ENCODE measurements at regions not wholly inside any gene's neighbourhood (a gene's known extent, or its start where the extent isn't known, plus 50 kb on each side); places are given as distances from the start of the nearest gene placed in this dataset.

- H3K9ac ChIP-seq (ENCODE audit: low read depth, low read length): no peak overlapping the region
- H3K4me3 ChIP-seq (ENCODE audit: low read length): no peak overlapping the region
- no peak overlapping the region for H3K27ac ChIP-seq (ENCODE audit: low read length)
- no peaks in the 10 kb centered on the region for H3K36me3 ChIP-seq (ENCODE audit: insufficient read depth, low read depth, low read length)
- no peaks in the 10 kb centered on the region for H3K4me1 ChIP-seq (ENCODE audit: insufficient read depth, low read length)
- H3K9me3 ChIP-seq (ENCODE audit: insufficient read depth, low read depth, low read length): no peaks in the 10 kb centered on the region
- peaks cover 8% of the 10 kb centered on the region; the same call in 1 of the 2 replicates for H3K27me3 ChIP-seq (ENCODE audit: insufficient read depth, low read length)
Observed at GRCh38 chr1:18535391-18536210, 54.9 kb downstream of the KLHDC7A start.

- Histone ChIP-seq H3K4me3 (ENCODE audit: low read length) (no peak overlapping the region), H3K27ac (ENCODE audit: low read length) (no peak overlapping the region), H3K9ac (ENCODE audit: low read depth, low read length) (no peak overlapping the region), H3K27me3 (ENCODE audit: insufficient read depth, low read length) (peaks cover 8% of the 10 kb centered on the region; the same call in 1 of the 2 replicates), H3K4me1 (ENCODE audit: insufficient read depth, low read length) (no peaks in the 10 kb centered on the region), H3K36me3 (ENCODE audit: insufficient read depth, low read depth, low read length) (no peaks in the 10 kb centered on the region), H3K9me3 (ENCODE audit: insufficient read depth, low read depth, low read length) (no peaks in the 10 kb centered on the region)
Observed at GRCh38 chr1:18536356-18536755, 55.6 kb downstream of the KLHDC7A start.

DNA sequence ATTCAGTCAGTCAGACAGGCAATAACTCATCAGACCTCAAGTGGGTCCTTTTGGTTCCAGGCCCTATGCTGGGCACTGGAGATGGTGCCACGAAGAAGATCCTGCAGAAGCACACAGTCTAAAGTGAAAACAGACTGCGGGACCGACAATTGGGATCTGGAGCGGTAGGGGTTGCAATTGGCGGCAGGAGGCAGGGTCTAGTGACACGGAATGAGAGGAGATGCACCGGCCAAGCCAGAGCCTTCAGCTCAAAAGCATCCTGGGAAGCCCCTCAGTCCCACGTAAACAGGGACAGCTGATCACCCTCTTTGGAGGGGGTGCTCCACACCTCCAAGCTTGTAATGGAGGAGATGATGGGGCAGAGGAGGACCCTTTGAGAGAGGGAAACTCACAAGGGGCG, 56.2 kb downstream of the KLHDC7A start:
- no peaks in the 10 kb centered on the region for H3K9me3 ChIP-seq (ENCODE audit: insufficient read depth, low read depth, low read length)
- no peak overlapping the region for H3K27ac ChIP-seq (ENCODE audit: low read length)
- no peaks in the 10 kb centered on the region for H3K4me1 ChIP-seq (ENCODE audit: insufficient read depth, low read length)
- H3K4me3 ChIP-seq (ENCODE audit: low read length): no peak overlapping the region
- peaks cover 8% of the 10 kb centered on the region; the same call in 1 of the 2 replicates for H3K27me3 ChIP-seq (ENCODE audit: insufficient read depth, low read length)
- no peaks in the 10 kb centered on the region for H3K36me3 ChIP-seq (ENCODE audit: insufficient read depth, low read depth, low read length)
- H3K9ac ChIP-seq (ENCODE audit: low read depth, low read length): no peak overlapping the region

DNA sequence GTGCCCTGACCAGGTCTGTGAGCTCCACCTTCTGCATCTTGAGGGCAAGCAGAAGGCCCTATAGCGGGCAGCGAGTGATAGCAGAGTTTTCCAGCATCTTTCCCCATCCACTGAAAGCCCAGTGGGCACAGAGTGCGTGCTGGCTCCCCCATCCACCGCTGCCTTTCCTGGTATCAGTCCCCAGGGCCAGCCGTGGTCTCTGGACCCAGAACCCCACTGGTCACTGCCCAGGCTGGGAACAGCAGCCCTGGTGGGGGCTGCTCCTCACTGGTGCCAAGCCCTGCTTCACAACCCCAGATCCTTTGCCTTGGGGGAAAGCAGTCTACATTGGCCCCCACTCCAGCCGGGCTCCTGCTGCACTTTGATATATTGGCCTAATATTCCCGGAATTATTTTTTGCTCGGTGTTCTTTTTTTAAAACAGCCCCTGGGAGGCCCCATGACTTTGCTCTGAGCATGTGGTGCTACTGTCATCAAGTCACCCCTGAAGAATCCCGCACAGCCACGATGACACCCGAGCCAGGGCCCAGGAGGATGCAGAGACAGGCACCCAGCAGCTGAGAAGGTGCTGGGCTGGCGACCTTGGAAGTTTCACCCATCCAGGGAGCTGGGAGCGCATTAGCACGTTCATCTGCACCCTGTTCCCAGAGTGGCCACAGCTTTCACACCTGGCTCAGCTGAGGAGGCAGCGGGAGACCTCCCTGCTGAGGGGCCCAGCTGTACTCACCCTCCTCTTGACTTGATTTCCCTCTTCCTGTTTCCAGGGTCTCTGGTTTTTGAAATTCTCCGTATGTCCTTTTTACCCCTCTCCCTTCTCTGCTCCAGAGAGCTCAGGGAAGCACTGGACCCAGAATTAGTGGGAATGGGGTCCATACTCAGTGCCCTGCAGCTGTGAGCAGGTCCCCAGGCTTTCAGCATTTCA, 56.9 kb downstream of the KLHDC7A start:
- Histone ChIP-seq H3K9ac (ENCODE audit: low read depth, low read length) (no peak overlapping the region), H3K36me3 (ENCODE audit: insufficient read depth, low read depth, low read length) (no peaks in the 10 kb centered on the region), H3K4me3 (ENCODE audit: low read length) (no peak overlapping the region), H3K4me1 (ENCODE audit: insufficient read depth, low read length) (peaks cover 7% of the 10 kb centered on the region; the same call in 1 of the 2 replicates), H3K27ac (ENCODE audit: low read length) (no peak overlapping the region), H3K9me3 (ENCODE audit: insufficient read depth, low read depth, low read length) (no peaks in the 10 kb centered on the region), H3K27me3 (ENCODE audit: insufficient read depth, low read length) (peaks cover 5% of the 10 kb centered on the region; the same call in 1 of the 2 replicates)

- Histone ChIP-seq H3K4me1 (ENCODE audit: insufficient read depth, low read length) (peaks cover 13% of the 10 kb centered on the region; the same call in 1 of the 2 replicates), H3K9me3 (ENCODE audit: insufficient read depth, low read depth, low read length) (no peaks in the 10 kb centered on the region), H3K9ac (ENCODE audit: low read depth, low read length) (no peak overlapping the region), H3K27ac (ENCODE audit: low read length) (no peak overlapping the region), H3K27me3 (ENCODE audit: insufficient read depth, low read length) (peaks cover 3% of the 10 kb centered on the region; the same call in 1 of the 2 replicates), H3K4me3 (ENCODE audit: low read length) (no peak overlapping the region), H3K36me3 (ENCODE audit: insufficient read depth, low read depth, low read length) (no peaks in the 10 kb centered on the region)
Observed at GRCh38 chr1:18539171-18539570, 58.4 kb downstream of the KLHDC7A start.

DNA sequence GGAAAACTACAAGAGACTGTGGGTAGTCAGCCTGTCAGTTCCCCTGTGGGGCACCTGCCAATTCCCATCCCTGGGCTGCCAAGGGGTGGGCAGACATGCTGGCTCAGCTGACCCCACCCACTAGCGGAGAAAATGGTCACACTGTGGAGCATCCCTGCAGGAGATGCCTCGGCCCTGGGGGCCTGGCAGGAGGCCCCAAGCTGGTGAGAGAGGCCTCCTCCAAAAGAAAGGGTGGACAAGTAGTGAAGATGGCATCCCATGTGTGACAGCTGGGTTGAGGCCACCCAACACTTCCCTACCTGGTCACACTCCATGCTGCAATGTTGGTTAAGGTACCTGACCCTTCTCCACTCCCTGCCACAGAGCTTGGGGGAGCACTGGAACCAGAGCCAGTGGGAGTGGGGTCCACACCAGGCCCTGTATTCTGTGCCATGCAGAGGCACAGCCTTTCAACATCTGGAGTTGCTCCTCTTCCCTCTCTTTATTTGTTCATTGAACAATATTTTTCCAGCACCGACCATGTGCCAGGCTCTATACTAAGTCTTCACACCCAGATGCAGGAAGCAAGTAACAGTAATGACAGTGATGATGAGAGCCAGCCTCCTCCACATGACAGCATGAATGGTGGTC, 59.5 kb downstream of the KLHDC7A start:
- Histone ChIP-seq H3K36me3 (ENCODE audit: insufficient read depth, low read depth, low read length) (no peaks in the 10 kb centered on the region), H3K9me3 (ENCODE audit: insufficient read depth, low read depth, low read length) (no peaks in the 10 kb centered on the region), H3K27me3 (ENCODE audit: insufficient read depth, low read length) (peaks cover 3% of the 10 kb centered on the region; the same call in 1 of the 2 replicates), H3K4me1 (ENCODE audit: insufficient read depth, low read length) (peaks cover 13% of the 10 kb centered on the region; the same call in 1 of the 2 replicates), H3K4me3 (ENCODE audit: low read length) (no peak overlapping the region), H3K9ac (ENCODE audit: low read depth, low read length) (no peak overlapping the region), H3K27ac (ENCODE audit: low read length) (no peak overlapping the region)

DNA sequence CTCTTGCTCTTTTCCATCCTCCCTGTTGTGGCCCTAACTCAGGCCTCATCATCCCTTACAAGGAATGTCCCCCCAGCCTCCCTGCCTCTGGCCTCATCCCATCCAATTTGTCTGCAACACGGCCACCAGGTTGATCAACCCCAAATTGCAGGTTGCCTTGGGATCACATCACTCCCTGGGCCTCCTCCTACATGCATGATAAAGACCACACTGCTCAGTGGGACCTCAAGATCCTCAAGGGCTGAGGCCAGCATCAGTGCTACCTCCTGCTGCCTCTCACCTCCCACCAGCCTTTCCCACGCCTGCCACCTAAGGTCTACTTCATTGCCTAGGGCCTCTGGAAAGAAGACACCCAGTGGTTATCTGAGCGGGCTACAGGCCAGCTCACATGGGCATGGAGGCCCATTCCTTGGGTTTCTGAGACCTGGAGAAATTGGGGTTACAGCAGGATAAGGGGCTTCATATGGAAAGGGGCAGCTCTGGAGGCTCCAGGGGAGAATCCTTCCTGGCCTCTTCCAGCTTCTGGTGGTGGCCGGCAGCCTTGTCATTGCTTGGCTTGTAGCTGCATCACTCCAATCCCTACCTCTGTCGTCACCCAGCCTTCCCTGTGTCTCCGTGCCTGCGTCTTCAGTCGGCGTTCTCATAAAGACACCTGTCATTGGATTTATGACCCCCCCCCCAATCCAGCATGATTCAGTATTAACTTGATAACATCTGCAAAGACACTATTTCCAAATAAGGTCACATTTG, 60.5 kb downstream of the KLHDC7A start:
- Histone ChIP-seq H3K36me3 (ENCODE audit: insufficient read depth, low read depth, low read length) (no peaks in the 10 kb centered on the region), H3K9ac (ENCODE audit: low read depth, low read length) (no peak overlapping the region), H3K27ac (ENCODE audit: low read length) (no peak overlapping the region), H3K27me3 (ENCODE audit: insufficient read depth, low read length) (peaks cover 3% of the 10 kb centered on the region; the same call in 1 of the 2 replicates), H3K4me1 (ENCODE audit: insufficient read depth, low read length) (peaks cover 13% of the 10 kb centered on the region; the same call in 1 of the 2 replicates), H3K4me3 (ENCODE audit: low read length) (no peak overlapping the region), H3K9me3 (ENCODE audit: insufficient read depth, low read depth, low read length) (no peaks in the 10 kb centered on the region)

- peaks cover 3% of the 10 kb centered on the region; the same call in 1 of the 2 replicates for H3K27me3 ChIP-seq (ENCODE audit: insufficient read depth, low read length)
- H3K4me3 ChIP-seq (ENCODE audit: low read length): no peak overlapping the region; the same call in 1 of the 2 replicates
- H3K9ac ChIP-seq (ENCODE audit: low read depth, low read length): peak overlapping the region; percentile 4; the same call in 1 of the 2 replicates
- peaks cover 13% of the 10 kb centered on the region; the same call in 1 of the 2 replicates for H3K4me1 ChIP-seq (ENCODE audit: insufficient read depth, low read length)
- H3K36me3 ChIP-seq (ENCODE audit: insufficient read depth, low read depth, low read length): no peaks in the 10 kb centered on the region
- no peak overlapping the region for H3K27ac ChIP-seq (ENCODE audit: low read length)
- H3K9me3 ChIP-seq (ENCODE audit: insufficient read depth, low read depth, low read length): no peaks in the 10 kb centered on the region
Observed at GRCh38 chr1:18542351-18542750, 61.6 kb downstream of the KLHDC7A start.

DNA sequence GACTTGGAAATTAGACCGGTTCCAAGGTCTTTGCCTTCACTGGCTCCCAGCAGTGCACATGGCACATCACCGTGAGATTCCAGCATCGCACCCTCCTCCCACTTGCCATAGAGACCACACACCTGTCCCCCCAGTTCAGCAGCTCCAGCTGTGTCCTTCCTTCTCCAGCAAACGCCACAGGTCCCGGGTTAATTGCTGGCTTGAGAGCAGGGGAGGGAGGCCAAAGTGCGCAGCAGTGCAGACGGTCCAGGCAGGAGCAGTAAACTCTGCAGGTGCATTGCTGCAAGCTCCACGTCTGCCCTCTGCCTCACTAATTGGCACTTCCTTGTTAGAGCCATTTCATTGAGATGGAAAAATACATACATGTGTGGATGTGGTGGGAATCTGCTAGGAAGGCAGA, 65.3 kb downstream of the KLHDC7A start:
- Histone ChIP-seq H3K27ac (ENCODE audit: low read length) (no peak overlapping the region), H3K4me3 (ENCODE audit: low read length) (no peak overlapping the region), H3K36me3 (ENCODE audit: insufficient read depth, low read depth, low read length) (no peaks in the 10 kb centered on the region), H3K27me3 (ENCODE audit: insufficient read depth, low read length) (peaks cover 4% of the 10 kb centered on the region; the same call in 1 of the 2 replicates), H3K9ac (ENCODE audit: low read depth, low read length) (no peak overlapping the region), H3K4me1 (ENCODE audit: insufficient read depth, low read length) (peaks cover 18% of the 10 kb centered on the region; the same call in 1 of the 2 replicates), H3K9me3 (ENCODE audit: insufficient read depth, low read depth, low read length) (no peaks in the 10 kb centered on the region)

GRCh38 chr1:18547460-18547859, 66.7 kb downstream of the KLHDC7A start:
- Histone ChIP-seq H3K4me1 (ENCODE audit: insufficient read depth, low read length) (peaks cover 13% of the 10 kb centered on the region; the same call in 1 of the 2 replicates), H3K36me3 (ENCODE audit: insufficient read depth, low read depth, low read length) (no peaks in the 10 kb centered on the region), H3K9me3 (ENCODE audit: insufficient read depth, low read depth, low read length) (no peaks in the 10 kb centered on the region), H3K4me3 (ENCODE audit: low read length) (no peak overlapping the region), H3K27ac (ENCODE audit: low read length) (no peak overlapping the region), H3K27me3 (ENCODE audit: insufficient read depth, low read length) (peaks cover 4% of the 10 kb centered on the region; the same call in 1 of the 2 replicates), H3K9ac (ENCODE audit: low read depth, low read length) (no peak overlapping the region)
